HCEC 1CT (cell line): ENCODE measurements at regions not wholly inside any gene's neighbourhood (a gene's known extent, or its start where the extent isn't known, plus 50 kb on each side); places are given as distances from the start of the nearest gene placed in this dataset.
"Not testable (repeated sequence)": the region's sequence is repeated elsewhere in the genome, so short reads cannot be mapped to it uniquely, and the experiment has no call there.

ENCODE experiments used
- DNase-seq: peaks from one replicate; pipeline ENCODE4 v3.0.0-alpha.2; 2017

GRCh38 chr6:96743496-96743895 is 93.8 kb downstream of the GPR63 start:
- peak; percentile 20 for DNase-seq

- DNase-seq = no peak
Measured at GRCh38 chr6:96742702-96743101, 94.6 kb downstream of the GPR63 start.

GRCh38 chr6:96735332-96735731 is 101.9 kb downstream of the GPR63 start:
- DNase-seq = no peak

GRCh38 chr6:96727144-96727543 is 110.1 kb downstream of the GPR63 start:
- DNase-seq = no peak

GRCh38 chr6:96725296-96725695 is 112.0 kb downstream of the GPR63 start:
- no peak for DNase-seq

GRCh38 chr6:96724641-96725040 is 112.6 kb downstream of the GPR63 start:
- DNase-seq = no peak

GRCh38 chr6:96723362-96723761 is 113.9 kb downstream of the GPR63 start:
- DNase-seq = no peak

GRCh38 chr6:96721227-96721626 is 116.0 kb downstream of the GPR63 start:
- DNase-seq = no peak

- no peak for DNase-seq
Measured at GRCh38 chr6:96716221-96716620, 121.1 kb downstream of the GPR63 start.

GRCh38 chr6:96715608-96716007 is 121.7 kb downstream of the GPR63 start:
- no peak for DNase-seq

- peak; percentile 17 for DNase-seq
Measured at GRCh38 chr6:96704713-96705112, 132.6 kb downstream of the GPR63 start.

GRCh38 chr6:96702626-96703025 is 134.7 kb downstream of the GPR63 start:
- DNase-seq = no peak

- DNase-seq = no peak
Measured at GRCh38 chr6:96700915-96701314, 136.4 kb downstream of the GPR63 start.

- DNase-seq = not testable (repeated sequence)
Measured at GRCh38 chr6:96694429-96694828, 131.5 kb downstream of the FHL5 start.

GRCh38 chr6:96687121-96687520 is 124.2 kb downstream of the FHL5 start:
- no peak for DNase-seq

GRCh38 chr6:96685702-96686101 is 122.8 kb downstream of the FHL5 start:
- no peak for DNase-seq

GRCh38 chr6:96683819-96684528 is 121.0 kb downstream of the FHL5 start:
- DNase-seq = no peak

- no peak for DNase-seq
Measured at GRCh38 chr6:96682017-96682416, 119.1 kb downstream of the FHL5 start.

GRCh38 chr6:96675597-96675996 is 112.7 kb downstream of the FHL5 start:
- no peak for DNase-seq
